Psoas muscle (tissue), 7 donors: ENCODE measurements at regions not wholly inside any gene's neighbourhood (a gene's known extent, or its start where the extent isn't known, plus 50 kb on each side); places are given as distances from the start of the nearest gene placed in this dataset.

Experiments used
- ATAC-seq, 4 donors: fragments of 200-7000 bp; cut with Tn5 transposase; one replicate each; pipeline ENCODE4 v1.9.1; 2020; ENCODE audit warnings: moderate library complexity in 3 of 4, mild to moderate bottlenecking in 2 of 4
- DNase-seq, 2 donors: peaks; one replicate each; pipeline ENCODE4 v3.0.0-alpha.2; 2020
- H3K27ac ChIP-seq: fragments of 200-600 bp; one replicate; pipeline ENCODE4 v1.8.0; 2022
- H3K27me3 ChIP-seq, 3 donors: fragments of 200-600 bp in 1 of 3; one replicate each; pipeline versions ENCODE4 v1.6.1 to v1.8.0; 2013 to 2022; ENCODE audit warnings: low read length in 2 of 3, mild to moderate bottlenecking in 2 of 3, moderate library complexity in 1 of 3; ENCODE audit not compliant: insufficient read depth in 3 of 3
- H3K36me3 ChIP-seq, 2 donors: fragments of 200-600 bp in 1 of 2; one replicate each; pipeline versions ENCODE4 v1.6.1 to v1.8.0; 2013 to 2022; ENCODE audit warnings: low read depth in 1 of 2, mild to moderate bottlenecking in 1 of 2, moderate library complexity in 1 of 2; ENCODE audit not compliant: insufficient read depth in 1 of 2
- H3K4me1 ChIP-seq: fragments of 200-600 bp; one replicate; pipeline ENCODE4 v1.8.0; 2022
- H3K4me3 ChIP-seq: fragments of 200-600 bp; one replicate; pipeline ENCODE4 v1.8.0; 2022; ENCODE audit warnings: mild to moderate bottlenecking
- H3K9me3 ChIP-seq: fragments of 200-600 bp; one replicate; pipeline ENCODE4 v1.8.0; 2022
- WGBS, 3 donors: extraction: QIAGEN DNeasy Blood & Tissue Kit; methylation state at CpG; one replicate each; pipeline versions ENCODE4 v1.1.6 to v1.1.7; 2013; 5-methylcytosine and 5-hydroxymethylcytosine counted together
- intact Hi-C, 2 donors: fragments of 100-400 bp; cut with DNase I; formaldehyde crosslinking; loops; one replicate each; pipeline versions ENCODE4 v1.11.0 to v1.14.2; 2022
- TF ChIP-seq, protein P1 (sequence below): fragments of 200-600 bp; IDR thresholded peaks from one replicate; pipeline ENCODE4 v1.8.0; 2022; ENCODE audit warnings: antibody characterized with exemption
- donor health status: healthy with polysubstance abuse.
- donor health status: DM: no; HTN: no; CAD: no; lungs with moderate emphysema.
- donor health status: Bipolar disorder and iron deficiency.
- donor health status: healthy.
- donor health status: DM: yes; HTN: yes; CAD: no.
- donor health status: DM: no; HTN: no; CAD: no.
- donor health status: DM: yes; HTN: yes; CAD: no.

DNA sequence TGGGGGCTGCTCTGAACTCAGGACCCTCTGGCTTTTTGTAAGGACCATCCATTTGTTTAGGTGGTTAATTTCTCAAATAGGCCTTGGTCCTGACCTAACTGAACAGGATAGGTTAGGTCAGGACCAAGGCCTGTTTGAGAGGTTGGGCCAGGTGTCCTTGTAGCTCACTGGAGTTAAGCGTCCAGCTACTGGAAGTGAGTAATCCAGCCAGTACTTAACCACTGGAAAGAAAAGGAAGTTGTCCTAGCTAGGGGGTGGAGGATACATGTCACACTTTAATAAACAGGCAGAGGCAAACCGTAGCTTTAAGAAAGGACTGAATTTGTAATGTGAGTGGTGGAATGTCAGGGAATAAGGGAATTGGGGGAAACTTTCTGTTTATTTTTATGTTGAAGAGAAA, 96.0 kb downstream of the GPR85 start:
- WGBS, 3 donors: 35 to 50% (median 41%) methylated on average over 2 of the region's 2 CpGs

DNA sequence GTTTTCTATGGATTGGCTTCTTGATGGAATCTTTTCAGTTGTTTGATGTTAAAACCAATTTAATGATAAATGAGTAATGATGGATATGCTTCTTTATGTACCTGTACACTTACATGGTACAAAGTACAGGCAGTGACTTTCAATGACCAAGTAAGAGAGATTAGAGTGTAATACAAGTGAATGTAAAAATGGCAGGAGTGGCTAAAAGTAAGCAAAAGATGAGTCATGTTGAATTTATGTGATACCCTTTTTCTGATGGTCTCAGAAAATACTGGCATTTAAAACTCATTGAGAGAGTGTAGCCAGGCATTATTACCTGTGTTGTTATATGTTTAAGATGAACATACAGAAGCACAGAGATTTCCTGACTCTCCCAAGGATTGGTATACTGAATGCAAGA, 97.1 kb downstream of the GPR85 start:
- Histone ChIP-seq H3K9me3 (no peaks in the 10 kb centered on the region), H3K4me3 (no peak overlapping the region), H3K36me3 (no peaks in the 10 kb centered on the region), H3K4me1 (no peaks in the 10 kb centered on the region), H3K27ac (no peak overlapping the region), H3K27me3 (peaks cover 0 to 2% (median 0%) of the 10 kb centered on the region in 3 donors)
- TF ChIP-seq, protein P1, sequence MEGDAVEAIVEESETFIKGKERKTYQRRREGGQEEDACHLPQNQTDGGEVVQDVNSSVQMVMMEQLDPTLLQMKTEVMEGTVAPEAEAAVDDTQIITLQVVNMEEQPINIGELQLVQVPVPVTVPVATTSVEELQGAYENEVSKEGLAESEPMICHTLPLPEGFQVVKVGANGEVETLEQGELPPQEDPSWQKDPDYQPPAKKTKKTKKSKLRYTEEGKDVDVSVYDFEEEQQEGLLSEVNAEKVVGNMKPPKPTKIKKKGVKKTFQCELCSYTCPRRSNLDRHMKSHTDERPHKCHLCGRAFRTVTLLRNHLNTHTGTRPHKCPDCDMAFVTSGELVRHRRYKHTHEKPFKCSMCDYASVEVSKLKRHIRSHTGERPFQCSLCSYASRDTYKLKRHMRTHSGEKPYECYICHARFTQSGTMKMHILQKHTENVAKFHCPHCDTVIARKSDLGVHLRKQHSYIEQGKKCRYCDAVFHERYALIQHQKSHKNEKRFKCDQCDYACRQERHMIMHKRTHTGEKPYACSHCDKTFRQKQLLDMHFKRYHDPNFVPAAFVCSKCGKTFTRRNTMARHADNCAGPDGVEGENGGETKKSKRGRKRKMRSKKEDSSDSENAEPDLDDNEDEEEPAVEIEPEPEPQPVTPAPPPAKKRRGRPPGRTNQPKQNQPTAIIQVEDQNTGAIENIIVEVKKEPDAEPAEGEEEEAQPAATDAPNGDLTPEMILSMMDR: no peak
- no peak for ATAC-seq
- no peak for DNase-seq
- intact Hi-C loops: loop anchor here in 1 of 2 donors (2.0 kb wide), 1 partner anchor 23 kb away; no protein-coding TSS in a partner anchor

More for the DNA sequence above, 96.0 kb downstream of the GPR85 start:
- no peaks in the 10 kb centered on the region for H3K9me3 ChIP-seq
- ATAC-seq (no peak), DNase-seq (no peak)
- H3K4me3 ChIP-seq: no peak overlapping the region
- no peaks in the 10 kb centered on the region for H3K4me1 ChIP-seq
- H3K27me3 ChIP-seq: peaks cover 0 to 2% (median 0%) of the 10 kb centered on the region in 3 donors
- TF ChIP-seq, protein P1: no peak
- intact Hi-C loops: no loop called here
- H3K27ac ChIP-seq: no peak overlapping the region
- no peaks in the 10 kb centered on the region for H3K36me3 ChIP-seq

DNA sequence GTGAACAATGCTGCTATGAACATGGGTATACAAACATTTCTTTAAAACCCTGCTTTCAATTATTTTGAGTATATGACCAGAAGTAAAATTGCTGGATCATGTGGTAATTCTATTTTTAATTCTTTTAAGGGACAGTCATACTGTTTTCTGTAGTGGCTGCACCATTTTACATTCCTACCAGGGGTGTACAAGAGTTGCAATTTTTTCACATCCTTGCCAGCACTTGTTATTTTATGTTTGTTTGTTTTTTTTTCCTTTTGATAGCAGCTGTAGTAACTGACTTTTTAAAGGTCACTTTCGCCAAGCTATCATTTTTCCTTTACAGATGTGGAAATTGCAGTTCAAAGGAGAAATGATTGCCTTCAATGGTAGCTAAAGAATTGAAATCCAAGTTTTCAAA, 99.5 kb downstream of the GPR85 start:
- WGBS, 3 donors: 75 to 77% (median 76%) methylated on average over 1 of the region's 1 CpG
- no peaks in the 10 kb centered on the region for H3K4me1 ChIP-seq
- H3K27me3 ChIP-seq: peaks cover 0 to 2% (median 0%) of the 10 kb centered on the region in 3 donors
- intact Hi-C loops: no loop called here
- DNase-seq: no peak
- no peak overlapping the region for H3K27ac ChIP-seq
- TF ChIP-seq, protein P1: no peak
- no peak overlapping the region for H3K4me3 ChIP-seq
- H3K36me3 ChIP-seq: no peaks in the 10 kb centered on the region
- no peaks in the 10 kb centered on the region for H3K9me3 ChIP-seq
- no peak for ATAC-seq

DNA sequence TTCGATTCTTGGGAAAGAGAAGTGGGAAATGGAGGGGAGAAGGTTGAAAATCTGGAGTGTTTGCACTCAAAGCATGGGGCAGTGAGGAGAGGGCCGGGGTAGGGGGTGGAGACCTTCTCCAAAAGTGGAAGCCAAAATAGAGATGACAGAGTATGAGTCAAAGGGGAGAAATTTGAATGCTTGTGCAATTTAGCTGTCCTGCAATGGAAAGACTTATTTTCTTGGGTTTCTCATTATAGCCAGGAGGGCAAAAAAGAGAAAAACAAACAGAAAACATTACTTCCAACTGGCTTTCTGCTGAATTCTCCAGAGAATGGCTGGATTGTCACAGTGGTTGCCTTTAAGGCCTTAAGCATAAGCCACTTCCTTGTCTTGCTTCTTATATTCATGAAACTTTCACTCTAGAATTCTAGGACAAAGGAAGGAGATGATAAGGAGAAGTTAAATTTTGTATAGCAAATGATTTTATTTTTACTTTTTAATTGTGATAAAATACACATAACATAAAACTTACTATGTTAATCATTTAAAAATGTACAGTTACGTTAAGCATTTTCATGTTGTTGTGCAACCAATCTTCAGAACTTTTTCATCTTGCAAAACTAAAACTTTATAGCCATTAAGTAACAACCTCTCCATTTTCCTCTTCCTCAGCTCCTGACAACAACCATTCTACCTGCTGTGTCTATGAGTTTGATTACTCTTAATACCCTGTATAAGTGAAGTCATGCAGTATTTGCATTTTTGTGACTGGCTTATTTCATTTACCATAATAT, 100.2 kb downstream of the GPR85 start:
- Histone ChIP-seq H3K36me3 (no peaks in the 10 kb centered on the region), H3K27me3 (no peaks in the 10 kb centered on the region), H3K4me3 (no peak overlapping the region), H3K27ac (no peak overlapping the region), H3K9me3 (no peaks in the 10 kb centered on the region), H3K4me1 (no peaks in the 10 kb centered on the region)
- DNase-seq: no peak
- ATAC-seq: no peak
- WGBS, 3 donors: 47 to 62% (median 54%) methylated on average over 3 of the region's 3 CpGs
- intact Hi-C loops: no loop called here
- TF ChIP-seq, protein P1: no peak
